H9 (cell line): ENCODE measurements at regions not wholly inside any gene's neighbourhood (a gene's known extent, or its start where the extent isn't known, plus 50 kb on each side); places are given as distances from the start of the nearest gene placed in this dataset.

Source experiments
- DNase-seq: peaks from one replicate; pipeline ENCODE4 v3.0.0-alpha.2; 2017
- H2AFZ ChIP-seq: one replicate; pipeline ENCODE4 v1.6.1; 2013; ENCODE audit warnings: mild to moderate bottlenecking, low read length, control low read depth, moderate library complexity
- H2AK5ac ChIP-seq: 2 replicates; pipeline ENCODE4 v1.6.1; 2013; ENCODE audit warnings: low read length, control low read depth, mixed read lengths; ENCODE audit not compliant: insufficient read length
- H2BK120ac ChIP-seq: one replicate; pipeline ENCODE4 v1.6.1; 2013; ENCODE audit warnings: low read depth, mild to moderate bottlenecking, low read length, control low read depth, inconsistent platforms; ENCODE audit not compliant: poor library complexity, severe bottlenecking
- H2BK12ac ChIP-seq: 2 replicates; pipeline ENCODE4 v1.6.1; 2013; ENCODE audit warnings: low read length, control low read depth, mixed read lengths, low read depth; ENCODE audit not compliant: insufficient read length
- H2BK15ac ChIP-seq: 2 replicates; pipeline ENCODE4 v1.6.1; 2013; ENCODE audit warnings: low read depth, low read length, control low read depth
- H2BK20ac ChIP-seq: one replicate; pipeline ENCODE4 v1.6.1; 2013; ENCODE audit warnings: low read depth, mild to moderate bottlenecking, low read length, control low read depth, inconsistent platforms; ENCODE audit not compliant: poor library complexity, severe bottlenecking
- H2BK5ac ChIP-seq: 2 replicates; pipeline ENCODE4 v1.6.1; 2013; ENCODE audit warnings: low read length, control low read depth, mixed read lengths; ENCODE audit not compliant: insufficient read length
- H3K14ac ChIP-seq: 2 replicates; pipeline ENCODE4 v1.6.1; 2013; ENCODE audit warnings: low read length, control low read depth; ENCODE audit not compliant: insufficient read depth
- H3K18ac ChIP-seq: 2 replicates; pipeline ENCODE4 v1.6.1; 2013; ENCODE audit warnings: low read depth, mild to moderate bottlenecking, mixed read lengths, low read length, control low read depth; ENCODE audit not compliant: insufficient read length
- H3K23ac ChIP-seq: 2 replicates; pipeline ENCODE4 v1.6.1; 2013; ENCODE audit warnings: low read length, control low read depth, mixed read lengths, low read depth; ENCODE audit not compliant: insufficient read length
- H3K23me2 ChIP-seq: 2 replicates; pipeline ENCODE4 v1.6.1; 2013; ENCODE audit warnings: low read depth, mild to moderate bottlenecking, mixed read lengths, low read length, control low read depth; ENCODE audit not compliant: insufficient read length, poor library complexity, severe bottlenecking
- H3K27ac ChIP-seq: 2 replicates; pipeline ENCODE4 v1.5.1; 2013; ENCODE audit warnings: low read length, control low read depth, mixed read lengths, low read depth; ENCODE audit not compliant: insufficient read length
- H3K27me3 ChIP-seq: 2 replicates; pipeline ENCODE4 v1.6.1; 2013; ENCODE audit warnings: low read length, control low read depth, inconsistent platforms; ENCODE audit not compliant: insufficient read depth
- H3K4ac ChIP-seq: 2 replicates; pipeline ENCODE4 v1.6.1; 2013; ENCODE audit warnings: low read depth, mild to moderate bottlenecking, control low read depth, inconsistent platforms, low read length, moderate library complexity
- H3K4me1 ChIP-seq: 2 replicates; pipeline ENCODE4 v1.6.1; 2013; ENCODE audit warnings: low read length, control low read depth, inconsistent platforms; ENCODE audit not compliant: insufficient read depth
- H3K4me2 ChIP-seq: 2 replicates; pipeline ENCODE4 v1.6.1; 2013; ENCODE audit warnings: low read length, control low read depth, mixed read lengths; ENCODE audit not compliant: insufficient read length, insufficient read depth
- H3K56ac ChIP-seq: 2 replicates; pipeline ENCODE4 v1.6.1; 2013; ENCODE audit warnings: low read depth, mild to moderate bottlenecking, mixed read lengths, low read length, control low read depth; ENCODE audit not compliant: insufficient read length
- H3K79me1 ChIP-seq: 2 replicates; pipeline ENCODE4 v1.6.1; 2013; ENCODE audit warnings: low read depth, mild to moderate bottlenecking, moderate library complexity, low read length, control low read depth, inconsistent platforms; ENCODE audit not compliant: insufficient read depth, poor library complexity, severe bottlenecking
- H3K79me2 ChIP-seq: 2 replicates; pipeline ENCODE4 v1.6.1; 2013; ENCODE audit warnings: low read length, control low read depth, inconsistent platforms; ENCODE audit not compliant: insufficient read depth
- H3K9ac ChIP-seq: 2 replicates; pipeline ENCODE4 v1.6.1; 2013; ENCODE audit warnings: low read length, control low read depth, mixed read lengths; ENCODE audit not compliant: insufficient read length; ENCODE audit errors: extremely low read depth
- H3K9me3 ChIP-seq: one replicate; pipeline ENCODE4 v1.6.1; 2013; ENCODE audit warnings: low read depth, low read length, inconsistent platforms; ENCODE audit not compliant: control insufficient read depth
- H3T11ph ChIP-seq: one replicate; pipeline ENCODE4 v1.6.1; 2013; ENCODE audit warnings: mild to moderate bottlenecking, low read length, control low read depth, inconsistent platforms
- H4K20me1 ChIP-seq: one replicate; pipeline ENCODE4 v1.6.1; 2013; ENCODE audit not compliant: control insufficient read depth, insufficient read length, insufficient read depth
- H4K5ac ChIP-seq: 2 replicates; pipeline ENCODE4 v1.6.1; 2013; ENCODE audit warnings: low read depth, mild to moderate bottlenecking, mixed read lengths, low read length, control low read depth; ENCODE audit not compliant: insufficient read length
- H4K8ac ChIP-seq: replicated peaks from 2 replicates; pipeline ENCODE4 v1.6.1; 2013; ENCODE audit warnings: low read length, control low read depth, mixed read lengths, low read depth; ENCODE audit not compliant: insufficient read length
- H4K91ac ChIP-seq: 2 replicates; pipeline ENCODE4 v1.6.1; 2013; ENCODE audit warnings: low read depth, mild to moderate bottlenecking, moderate library complexity, mixed read lengths, low read length, control low read depth; ENCODE audit not compliant: insufficient read length
- H3K27ac Mint-ChIP-seq, 3 experiments: 2 replicates in 2 of 3; 3 replicates in 1 of 3; pipeline ENCODE4 v1.8.0; 2020 to 2021; ENCODE audit warnings: mixed read lengths in 3 of 3, mild to moderate bottlenecking in 1 of 3, moderate library complexity in 1 of 3
- H3K27me3 Mint-ChIP-seq: 2 replicates; pipeline ENCODE4 v1.8.0; 2021; ENCODE audit warnings: low read depth, mild to moderate bottlenecking, moderate library complexity, mixed read lengths
- H3K36me3 Mint-ChIP-seq, 3 experiments: 2 replicates in 2 of 3; 3 replicates in 1 of 3; pipeline ENCODE4 v1.8.0; 2020 to 2021; ENCODE audit warnings: low read depth in 3 of 3, mixed read lengths in 3 of 3; ENCODE audit not compliant: insufficient read depth in 1 of 3
- H3K4me1 Mint-ChIP-seq, 2 experiments: 2 replicates each; pipeline ENCODE4 v1.8.0; 2020; ENCODE audit warnings: mixed read lengths in 2 of 2
- H3K4me3 Mint-ChIP-seq, 2 experiments: 2 replicates in 1 of 2; 3 replicates in 1 of 2; pipeline ENCODE4 v1.8.0; 2020 to 2021; ENCODE audit warnings: mild to moderate bottlenecking in 2 of 2, mixed read lengths in 2 of 2, moderate library complexity in 1 of 2
- H3K9me3 Mint-ChIP-seq, 2 experiments: 2 replicates in 1 of 2; 3 replicates in 1 of 2; pipeline ENCODE4 v1.8.0; 2020; ENCODE audit warnings: mild to moderate bottlenecking in 2 of 2, mixed read lengths in 2 of 2, moderate library complexity in 1 of 2
- CTCF ChIP-seq: fragments of 200-600 bp; sonication (generic); conservative IDR thresholded peaks from 3 replicates; pipeline ENCODE4 v1.8.0; 2021; ENCODE audit warnings: antibody characterized with exemption, mild to moderate bottlenecking
- WGBS: extraction: QIAGEN DNeasy Blood & Tissue Kit; methylation state at CpG from one replicate; pipeline ENCODE4 v1.1.7; 2013; ENCODE audit warnings: missing lambda C conversion rate, low lambda C conversion rate, mixed read lengths; ENCODE audit not compliant: insufficient read length; ENCODE audit errors: extremely low coverage; 5-methylcytosine and 5-hydroxymethylcytosine counted together

GRCh38 chr7:145753004-145753403 lies 363.6 kb upstream of the CNTNAP2 start:
- no peak overlapping the region for H3K9ac ChIP-seq
- H2BK5ac ChIP-seq = no peak overlapping the region
- DNase-seq = no peak
- H4K5ac ChIP-seq = no peak overlapping the region
- no peak overlapping the region for H2BK120ac ChIP-seq
- TF ChIP-seq CTCF = no peak
- no peak overlapping the region for H2BK15ac ChIP-seq
- WGBS = no CpG with 5 or more reads among the region's 11 CpGs
- H3K36me3 Mint-ChIP-seq = no peaks in the 10 kb centered on the region; a peak in 1 of 7 replicates
- H3K23me2 ChIP-seq = no peaks in the 10 kb centered on the region
- H4K20me1 ChIP-seq = no peaks in the 10 kb centered on the region
- H3K4ac ChIP-seq = no peak overlapping the region
- H3T11ph ChIP-seq = no peak overlapping the region
- H3K27me3 Mint-ChIP-seq = no peaks in the 10 kb centered on the region; the same call in 1 of the 2 replicates
- peaks cover 0 to 2% of the 10 kb centered on the region in 2 experiments; a peak in 2 of 5 replicates for H3K9me3 Mint-ChIP-seq
- no peaks in the 10 kb centered on the region for H3K9me3 ChIP-seq
- no peaks in the 10 kb centered on the region for H3K79me1 ChIP-seq
- H3K23ac ChIP-seq = no peak overlapping the region
- H3K4me1 ChIP-seq = no peaks in the 10 kb centered on the region
- no peak overlapping the region for H3K4me2 ChIP-seq
- H2BK20ac ChIP-seq = no peak overlapping the region
- no peak overlapping the region for H3K27ac Mint-ChIP-seq
- H2AFZ ChIP-seq = no peak overlapping the region
- H3K27ac ChIP-seq = no peak overlapping the region
- no peak overlapping the region for H2AK5ac ChIP-seq
- no peaks in the 10 kb centered on the region for H3K27me3 ChIP-seq
- H3K56ac ChIP-seq = no peak overlapping the region
- no peak overlapping the region for H4K91ac ChIP-seq
- no peaks in the 10 kb centered on the region for H3K4me1 Mint-ChIP-seq
- H3K18ac ChIP-seq = no peak overlapping the region
- H3K4me3 Mint-ChIP-seq = no peak overlapping the region
- no peak overlapping the region for H4K8ac ChIP-seq
- no peak overlapping the region for H3K14ac ChIP-seq
- no peaks in the 10 kb centered on the region for H3K79me2 ChIP-seq
- no peak overlapping the region for H2BK12ac ChIP-seq
